Endothelial cell (in vitro differentiated cells): ENCODE measurements at regions not wholly inside any gene's neighbourhood (a gene's known extent, or its start where the extent isn't known, plus 50 kb on each side); places are given as distances from the start of the nearest gene placed in this dataset.

Source experiments
- DNase-seq: peaks from one replicate; pipeline ENCODE4 v3.0.0; 2021; ENCODE audit warnings: low spot score
- H3K27ac Mint-ChIP-seq: one replicate; pipeline ENCODE4 v1.8.0; 2021; ENCODE audit warnings: mixed read lengths, inconsistent platforms; ENCODE audit not compliant: unreplicated experiment
- H3K27me3 Mint-ChIP-seq: one replicate; pipeline ENCODE4 v1.8.0; 2021; ENCODE audit warnings: mild to moderate bottlenecking, moderate library complexity, mixed read lengths, inconsistent platforms; ENCODE audit not compliant: unreplicated experiment
- H3K36me3 Mint-ChIP-seq: one replicate; pipeline ENCODE4 v1.8.0; 2021; ENCODE audit warnings: mild to moderate bottlenecking, low read depth, mixed read lengths, inconsistent platforms; ENCODE audit not compliant: unreplicated experiment
- H3K4me1 Mint-ChIP-seq: one replicate; pipeline ENCODE4 v1.8.0; 2021; ENCODE audit warnings: mild to moderate bottlenecking, mixed read lengths, inconsistent platforms; ENCODE audit not compliant: unreplicated experiment
- H3K4me3 Mint-ChIP-seq: one replicate; pipeline ENCODE4 v1.8.0; 2021; ENCODE audit warnings: mild to moderate bottlenecking, mixed read lengths, inconsistent platforms; ENCODE audit not compliant: unreplicated experiment
- H3K9me3 Mint-ChIP-seq: one replicate; pipeline ENCODE4 v1.8.0; 2021; ENCODE audit warnings: mixed read lengths, inconsistent platforms; ENCODE audit not compliant: unreplicated experiment
- TF ChIP-seq, protein P1 (sequence below): fragments of 200-600 bp; sonication (generic); IDR thresholded peaks from one replicate; pipeline ENCODE4 v1.5.0; 2021; ENCODE audit warnings: antibody characterized with exemption; ENCODE audit not compliant: unreplicated experiment

DNA sequence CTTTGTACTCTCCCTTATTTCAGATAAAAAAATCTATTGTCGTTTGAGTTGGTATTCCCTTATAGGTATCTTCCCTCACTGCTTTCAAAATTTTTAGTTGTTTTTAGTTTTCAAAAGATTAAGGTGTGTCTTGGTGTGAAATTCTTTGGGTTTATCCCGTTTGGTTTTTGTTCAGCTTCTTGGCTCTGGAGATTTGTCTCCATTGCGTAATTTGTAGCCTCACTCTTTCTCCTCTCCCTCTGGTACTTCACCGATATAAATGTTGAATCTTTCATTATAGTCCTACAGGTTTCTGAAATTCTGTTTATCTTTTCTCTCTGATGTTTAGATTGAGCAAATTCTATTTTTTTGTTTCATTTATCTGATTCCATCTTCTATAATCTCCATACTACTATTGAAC, 113.8 kb upstream of the HS6ST1 start:
- no peak for DNase-seq
- Mint-ChIP-seq H3K36me3 (peaks cover 3% of the 10 kb centered on the region), H3K27ac (no peak overlapping the region), H3K9me3 (no peaks in the 10 kb centered on the region), H3K4me3 (no peak overlapping the region), H3K4me1 (no peaks in the 10 kb centered on the region), H3K27me3 (peaks cover 4% of the 10 kb centered on the region)
- TF ChIP-seq, protein P1, sequence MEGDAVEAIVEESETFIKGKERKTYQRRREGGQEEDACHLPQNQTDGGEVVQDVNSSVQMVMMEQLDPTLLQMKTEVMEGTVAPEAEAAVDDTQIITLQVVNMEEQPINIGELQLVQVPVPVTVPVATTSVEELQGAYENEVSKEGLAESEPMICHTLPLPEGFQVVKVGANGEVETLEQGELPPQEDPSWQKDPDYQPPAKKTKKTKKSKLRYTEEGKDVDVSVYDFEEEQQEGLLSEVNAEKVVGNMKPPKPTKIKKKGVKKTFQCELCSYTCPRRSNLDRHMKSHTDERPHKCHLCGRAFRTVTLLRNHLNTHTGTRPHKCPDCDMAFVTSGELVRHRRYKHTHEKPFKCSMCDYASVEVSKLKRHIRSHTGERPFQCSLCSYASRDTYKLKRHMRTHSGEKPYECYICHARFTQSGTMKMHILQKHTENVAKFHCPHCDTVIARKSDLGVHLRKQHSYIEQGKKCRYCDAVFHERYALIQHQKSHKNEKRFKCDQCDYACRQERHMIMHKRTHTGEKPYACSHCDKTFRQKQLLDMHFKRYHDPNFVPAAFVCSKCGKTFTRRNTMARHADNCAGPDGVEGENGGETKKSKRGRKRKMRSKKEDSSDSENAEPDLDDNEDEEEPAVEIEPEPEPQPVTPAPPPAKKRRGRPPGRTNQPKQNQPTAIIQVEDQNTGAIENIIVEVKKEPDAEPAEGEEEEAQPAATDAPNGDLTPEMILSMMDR = no peak

DNA sequence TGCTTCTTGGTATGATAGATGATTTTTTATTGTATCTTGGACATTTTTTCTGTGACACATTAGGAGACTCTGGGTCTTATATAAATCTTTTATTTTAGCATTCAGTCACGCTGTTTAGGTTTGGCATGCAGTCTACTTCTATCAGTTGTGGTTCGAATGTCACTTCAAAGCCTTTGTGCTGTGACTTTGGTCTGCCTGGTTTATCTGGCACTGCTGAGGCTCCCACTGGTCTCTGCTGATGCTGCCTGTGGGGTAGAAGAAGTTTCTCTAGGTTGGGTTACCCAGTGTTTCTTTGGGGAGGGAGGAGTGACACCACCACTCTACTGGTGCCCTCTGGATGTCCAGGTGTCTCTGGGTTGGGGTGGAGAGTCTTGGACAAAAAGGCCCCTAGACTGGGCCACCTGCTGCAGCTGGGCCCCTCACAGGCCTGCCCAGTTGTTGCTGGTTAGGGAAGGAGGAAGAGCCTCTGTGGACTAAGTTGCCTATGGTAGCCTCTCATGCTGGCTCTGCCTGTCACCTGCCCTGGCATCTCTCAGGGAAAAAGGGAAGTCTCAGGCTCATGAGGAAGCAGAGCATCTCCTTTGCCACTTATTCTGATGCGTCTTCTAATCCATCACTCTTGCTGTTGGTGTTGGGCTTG, 115.4 kb upstream of the HS6ST1 start:
- no peak overlapping the region for H3K4me3 Mint-ChIP-seq
- peaks cover 3% of the 10 kb centered on the region for H3K36me3 Mint-ChIP-seq
- H3K27me3 Mint-ChIP-seq = peaks cover 4% of the 10 kb centered on the region
- no peaks in the 10 kb centered on the region for H3K4me1 Mint-ChIP-seq
- no peak for DNase-seq
- no peaks in the 10 kb centered on the region for H3K9me3 Mint-ChIP-seq
- TF ChIP-seq, protein P1 = no peak
- H3K27ac Mint-ChIP-seq = no peak overlapping the region

DNA sequence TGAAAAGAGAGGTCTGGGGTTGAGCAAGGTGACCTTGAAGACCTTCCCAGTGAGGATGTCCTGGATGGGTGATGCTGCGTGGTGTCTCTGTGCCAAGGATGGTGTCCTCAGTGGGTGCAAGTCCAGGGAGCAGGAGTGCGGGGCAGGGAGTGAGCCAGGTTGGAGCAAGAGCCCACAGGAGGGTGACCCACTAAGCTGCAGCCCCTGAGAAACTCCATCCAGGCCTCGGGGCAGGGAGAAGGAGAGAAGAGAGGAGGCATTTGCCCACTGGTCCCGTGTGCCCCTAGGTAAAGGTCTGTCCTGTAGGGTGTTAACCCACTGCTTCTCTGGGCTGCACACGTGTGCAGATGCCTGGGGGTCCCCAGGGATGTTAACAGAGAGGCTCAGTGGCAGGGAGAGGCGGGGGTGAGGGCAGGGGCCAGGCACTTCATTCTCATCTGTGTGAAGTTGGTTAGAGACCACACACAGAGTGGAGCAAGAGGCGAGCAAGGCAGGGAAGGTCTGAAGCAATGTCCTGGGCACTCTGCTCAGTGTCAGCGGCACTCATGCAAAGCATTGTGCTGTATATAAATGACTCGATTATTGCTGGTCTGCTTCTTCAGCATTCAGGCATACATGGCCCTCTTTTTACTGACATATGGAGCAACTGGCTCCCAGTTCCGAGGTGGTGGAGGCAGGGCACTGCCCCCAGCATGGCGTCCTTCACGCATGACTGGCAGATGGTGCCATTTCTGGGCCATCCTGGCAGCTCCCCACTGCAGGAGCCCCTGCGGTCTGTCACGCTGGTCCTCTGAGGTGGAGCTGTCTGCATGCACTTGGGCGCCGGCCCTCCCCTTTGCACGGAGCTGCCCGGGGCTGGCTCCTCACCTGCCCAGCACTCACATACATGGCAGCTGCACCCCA, 117.2 kb upstream of the HS6ST1 start:
- DNase-seq = no peak
- H3K27me3 Mint-ChIP-seq = peaks cover 6% of the 10 kb centered on the region

DNA sequence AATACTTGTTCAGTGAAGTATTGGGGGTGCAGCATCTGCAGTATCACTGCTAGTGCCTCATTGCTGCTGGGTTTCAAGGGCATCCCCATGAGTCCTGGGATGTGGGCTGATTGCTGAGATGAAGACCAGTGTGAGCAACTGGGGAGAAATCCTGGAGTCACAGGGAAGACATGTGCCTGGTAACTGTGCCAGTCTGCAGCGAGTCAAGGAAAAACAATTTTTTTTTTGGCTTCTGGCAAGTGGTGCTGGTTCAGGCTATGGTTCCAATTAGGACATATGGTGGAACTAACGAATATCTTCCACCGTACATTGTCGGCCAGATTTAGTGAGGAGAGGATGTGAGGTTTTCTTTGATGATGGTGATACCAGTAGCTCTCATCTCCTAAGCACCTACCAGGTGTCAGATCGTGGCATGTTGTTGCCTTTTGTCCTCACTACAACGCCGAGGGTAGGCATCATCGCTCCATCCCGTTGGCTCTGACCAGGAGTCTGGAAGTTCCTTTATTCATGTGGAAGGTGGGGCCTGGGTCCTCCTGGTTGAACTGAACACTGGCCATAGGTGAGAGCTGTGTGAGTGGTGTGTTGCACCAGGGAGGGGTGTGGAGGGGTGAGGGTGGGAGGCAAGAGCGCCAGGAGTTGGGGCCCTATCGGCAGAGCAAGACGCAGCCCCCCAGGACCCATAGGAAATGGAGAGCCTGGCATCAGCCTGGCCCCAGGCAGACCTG, 118.0 kb upstream of the HS6ST1 start:
- no peaks in the 10 kb centered on the region for H3K4me1 Mint-ChIP-seq
- peaks cover 6% of the 10 kb centered on the region for H3K27me3 Mint-ChIP-seq
- H3K9me3 Mint-ChIP-seq = no peaks in the 10 kb centered on the region
- TF ChIP-seq, protein P1 = no peak
- H3K36me3 Mint-ChIP-seq = peaks cover 3% of the 10 kb centered on the region
- no peak overlapping the region for H3K27ac Mint-ChIP-seq
- DNase-seq = no peak
- H3K4me3 Mint-ChIP-seq = no peak overlapping the region

More for the DNA sequence above, 117.2 kb upstream of the HS6ST1 start:
- Mint-ChIP-seq H3K4me1 (no peaks in the 10 kb centered on the region), H3K27ac (no peak overlapping the region), H3K9me3 (no peaks in the 10 kb centered on the region), H3K36me3 (peaks cover 3% of the 10 kb centered on the region), H3K4me3 (no peak overlapping the region)
- TF ChIP-seq, protein P1 = no peak
